ENCODE measurements at regions not wholly inside any gene's neighbourhood (a gene's known extent, or its start where the extent isn't known, plus 50 kb on each side); places are given as distances from the start of the nearest gene placed in this dataset.

DNA sequence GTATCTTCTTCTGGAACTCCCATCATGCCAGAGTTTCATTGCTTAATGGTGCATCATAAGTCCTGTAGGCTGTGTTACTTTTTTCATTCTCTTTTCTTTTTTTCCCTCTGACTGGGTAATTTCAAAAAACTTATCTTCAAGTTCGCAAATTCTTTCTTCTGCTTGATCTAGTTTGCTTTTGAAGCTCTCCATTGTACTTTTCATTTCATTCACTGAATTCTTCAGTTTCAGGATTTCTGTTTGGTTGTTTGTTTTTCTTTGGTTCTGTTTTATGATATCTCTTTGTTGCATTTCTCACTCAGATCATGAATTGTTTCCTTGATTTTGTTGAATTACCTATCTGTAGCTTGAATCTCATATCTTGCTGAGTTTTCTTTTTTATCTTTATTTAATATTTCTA, 83.3 kb upstream of the PRMT8 start:
- TF ChIP-seq, protein P1, sequence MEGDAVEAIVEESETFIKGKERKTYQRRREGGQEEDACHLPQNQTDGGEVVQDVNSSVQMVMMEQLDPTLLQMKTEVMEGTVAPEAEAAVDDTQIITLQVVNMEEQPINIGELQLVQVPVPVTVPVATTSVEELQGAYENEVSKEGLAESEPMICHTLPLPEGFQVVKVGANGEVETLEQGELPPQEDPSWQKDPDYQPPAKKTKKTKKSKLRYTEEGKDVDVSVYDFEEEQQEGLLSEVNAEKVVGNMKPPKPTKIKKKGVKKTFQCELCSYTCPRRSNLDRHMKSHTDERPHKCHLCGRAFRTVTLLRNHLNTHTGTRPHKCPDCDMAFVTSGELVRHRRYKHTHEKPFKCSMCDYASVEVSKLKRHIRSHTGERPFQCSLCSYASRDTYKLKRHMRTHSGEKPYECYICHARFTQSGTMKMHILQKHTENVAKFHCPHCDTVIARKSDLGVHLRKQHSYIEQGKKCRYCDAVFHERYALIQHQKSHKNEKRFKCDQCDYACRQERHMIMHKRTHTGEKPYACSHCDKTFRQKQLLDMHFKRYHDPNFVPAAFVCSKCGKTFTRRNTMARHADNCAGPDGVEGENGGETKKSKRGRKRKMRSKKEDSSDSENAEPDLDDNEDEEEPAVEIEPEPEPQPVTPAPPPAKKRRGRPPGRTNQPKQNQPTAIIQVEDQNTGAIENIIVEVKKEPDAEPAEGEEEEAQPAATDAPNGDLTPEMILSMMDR (conservative IDR thresholded peaks at IDR 0.05; ENCODE audit: low read length) = no peak
- H3K4me3 ChIP-seq (ENCODE audit: low read length) = no peak overlapping the region
- no peak for DNase-seq (ENCODE audit: low read depth)

DNA sequence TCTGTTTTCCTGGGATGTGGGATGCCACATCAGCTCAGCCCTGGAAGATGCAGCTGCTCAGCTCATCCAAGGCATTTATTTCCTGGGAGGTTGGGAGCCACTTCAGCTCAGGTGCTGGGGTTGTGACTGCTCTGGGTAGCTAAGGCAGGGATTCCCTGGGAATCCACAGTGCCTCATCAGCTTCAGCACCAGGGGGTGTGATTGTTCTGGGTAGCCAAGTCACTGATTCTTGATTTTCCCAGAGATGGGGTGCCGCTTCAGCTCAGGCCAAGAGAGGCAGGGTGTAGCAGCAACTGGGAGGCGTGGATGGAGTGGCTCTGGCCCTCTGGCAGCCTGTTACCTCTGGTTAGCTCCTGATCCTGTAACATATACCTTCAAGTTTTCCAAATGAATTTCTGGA, 81.3 kb upstream of the PRMT8 start:
- DNase-seq (ENCODE audit: low read depth) = no peak
- H3K4me3 ChIP-seq (ENCODE audit: low read length) = no peak overlapping the region
- TF ChIP-seq, protein P1 (conservative IDR thresholded peaks at IDR 0.05; ENCODE audit: low read length) = no peak

DNA sequence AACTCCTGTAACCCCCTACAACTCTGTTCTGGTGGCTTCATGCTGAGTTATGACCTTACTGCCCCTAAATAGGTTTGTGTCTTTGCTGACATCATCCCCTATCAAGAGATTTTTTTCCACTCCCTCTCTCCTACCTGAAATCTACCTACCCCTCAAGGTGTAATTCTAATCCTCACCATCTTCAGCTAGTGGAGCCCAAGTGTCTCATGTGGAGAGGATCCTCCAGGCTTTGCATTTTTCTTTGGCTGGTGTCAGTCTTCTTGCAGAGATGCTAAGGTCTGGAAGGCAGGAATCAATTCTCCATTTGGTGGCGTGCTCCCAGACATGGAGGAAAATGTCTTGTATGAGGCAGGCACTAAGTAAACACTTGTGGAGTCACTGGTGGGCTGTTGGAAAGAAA, 74.8 kb upstream of the PRMT8 start:
- no peak overlapping the region for H3K4me3 ChIP-seq (ENCODE audit: low read length)
- TF ChIP-seq, protein P1 (conservative IDR thresholded peaks at IDR 0.05; ENCODE audit: low read length) = no peak
- DNase-seq (ENCODE audit: low read depth) = no peak

DNA sequence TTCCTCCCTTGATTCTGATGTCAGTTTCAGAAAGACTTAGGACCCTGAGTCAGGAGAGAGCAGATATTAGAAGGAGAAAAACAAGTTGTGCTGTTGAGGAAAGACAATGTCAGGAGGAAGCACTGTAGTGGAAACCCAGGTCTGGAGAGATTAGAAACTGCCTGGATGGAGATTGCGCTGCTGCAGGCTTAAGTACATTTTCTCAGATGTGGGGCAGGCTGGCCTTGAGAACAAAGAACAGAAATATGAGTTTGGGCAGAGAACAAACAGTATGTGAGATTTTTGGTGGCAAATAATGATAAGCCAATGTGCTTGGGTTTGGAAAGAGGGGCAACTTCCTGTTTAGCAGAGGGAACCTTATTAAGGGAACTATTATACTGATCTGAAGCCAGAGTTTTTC, 74.3 kb upstream of the PRMT8 start:
- DNase-seq (ENCODE audit: low read depth) = no peak
- TF ChIP-seq, protein P1 (conservative IDR thresholded peaks at IDR 0.05; ENCODE audit: low read length) = no peak
- H3K4me3 ChIP-seq (ENCODE audit: low read length) = no peak overlapping the region

DNA sequence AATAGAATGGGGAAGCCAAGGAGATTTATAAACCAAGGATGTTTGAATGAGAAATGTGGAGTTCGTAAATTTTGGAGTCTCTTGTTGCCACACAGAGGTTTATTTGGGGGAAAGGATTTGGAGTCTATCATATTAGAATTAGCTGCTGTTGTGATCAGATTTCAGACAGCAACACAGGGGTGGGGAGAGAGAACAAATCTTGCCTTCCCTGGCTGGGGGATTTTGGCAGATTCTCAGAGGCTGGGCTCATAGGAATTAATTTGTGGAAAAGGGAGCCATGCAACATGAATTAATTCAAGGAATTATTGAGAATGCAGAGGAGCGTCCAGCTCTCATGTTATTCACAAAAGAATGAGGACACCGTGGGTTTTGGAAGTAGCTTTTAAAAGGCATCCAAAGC, 73.9 kb upstream of the PRMT8 start:
- TF ChIP-seq, protein P1 (conservative IDR thresholded peaks at IDR 0.05; ENCODE audit: low read length) = no peak
- DNase-seq (ENCODE audit: low read depth) = no peak
- H3K4me3 ChIP-seq (ENCODE audit: low read length) = no peak overlapping the region

DNA sequence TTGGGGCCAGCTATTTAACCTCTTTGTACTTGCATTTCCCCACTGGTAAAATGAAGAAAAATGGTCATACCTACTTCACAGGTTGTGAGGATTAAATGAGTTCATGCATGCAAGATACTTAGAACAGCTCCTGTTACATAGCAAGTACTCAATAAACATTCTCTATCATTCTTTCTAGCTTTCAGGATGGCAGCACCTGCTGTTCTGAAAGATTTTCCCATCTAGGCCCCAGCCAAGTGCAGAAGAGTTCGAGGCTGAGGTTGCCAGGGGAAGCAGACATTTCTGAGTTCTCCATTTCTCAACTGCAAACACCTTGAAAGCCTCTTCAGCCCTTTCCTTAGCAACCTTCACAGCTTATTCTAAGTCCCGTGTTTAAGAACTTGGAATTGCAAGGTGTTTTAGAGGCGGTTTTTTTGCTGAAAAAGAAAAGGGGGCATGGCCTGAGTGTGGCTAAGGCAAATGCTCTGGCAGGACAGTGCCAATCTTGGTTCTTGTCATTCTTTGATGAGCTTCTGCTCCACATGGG, 73.0 kb upstream of the PRMT8 start:
- TF ChIP-seq, protein P1 (conservative IDR thresholded peaks at IDR 0.05; ENCODE audit: low read length) = no peak
- no peak overlapping the region for H3K4me3 ChIP-seq (ENCODE audit: low read length)

DNA sequence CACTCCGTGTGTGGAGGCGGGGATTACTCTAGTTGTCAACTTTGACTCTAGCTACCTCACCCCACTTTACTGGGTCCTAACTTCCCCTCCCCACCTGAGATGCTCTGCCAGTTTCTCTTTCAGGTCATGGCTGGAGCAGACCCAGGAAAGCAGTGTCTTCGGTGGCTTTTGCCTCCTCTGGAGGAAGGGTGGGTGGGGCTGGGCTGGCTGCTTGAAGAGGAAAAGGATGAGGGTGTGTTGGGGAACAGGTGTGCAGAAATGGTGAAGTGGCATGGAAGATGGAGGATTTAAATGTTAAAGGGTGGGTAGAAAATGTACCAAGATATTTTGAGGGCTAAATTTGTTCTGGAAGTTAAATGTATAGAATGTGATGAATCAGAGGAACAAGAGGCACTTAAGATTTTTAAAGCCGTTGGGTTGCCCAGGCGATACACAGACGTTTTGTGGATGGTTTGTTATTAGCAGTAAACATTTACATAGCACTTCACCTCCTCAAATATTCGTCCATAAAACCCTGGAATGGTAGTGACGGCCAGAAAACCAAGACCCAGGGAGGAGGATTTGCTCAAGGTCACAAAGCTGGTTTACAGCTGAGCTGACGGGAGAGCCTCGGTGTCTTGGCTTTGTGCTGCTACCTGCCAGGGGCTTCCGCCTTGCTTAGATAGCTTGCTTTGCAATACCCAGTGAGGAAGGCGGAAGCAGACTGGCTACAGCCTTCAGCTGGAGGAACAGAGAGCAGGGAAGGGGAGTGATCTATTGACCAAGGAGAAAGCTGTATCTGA, 72.2 kb upstream of the PRMT8 start:
- DNase-seq (ENCODE audit: low read depth) = no peak
- TF ChIP-seq, protein P1 (conservative IDR thresholded peaks at IDR 0.05; ENCODE audit: low read length) = no peak
- no peak overlapping the region for H3K4me3 ChIP-seq (ENCODE audit: low read length)

More for the DNA sequence above, 73.0 kb upstream of the PRMT8 start:
- no peak for DNase-seq (ENCODE audit: low read depth)

Measured in AG10803 (cell line).